H1 (cell line): ENCODE measurements at regions not wholly inside any gene's neighbourhood (a gene's known extent, or its start where the extent isn't known, plus 50 kb on each side); places are given as distances from the start of the nearest gene placed in this dataset.

Experiments
- CTCF ChIA-PET: fragments of 300-600 bp; sonication (Branson Sonifier 250); formaldehyde crosslinking; loops from one replicate; lab custom pipeline; 2021; ENCODE audit not compliant: partially characterized antibody; lab: Charles Lee
- POLR2A ChIA-PET: fragments of 300-600 bp; sonication (Branson Sonifier 250); formaldehyde crosslinking; loops from one replicate; lab custom pipeline; 2021; ENCODE audit warnings: inconsistent platforms; ENCODE audit not compliant: partially characterized antibody; lab: Charles Lee
- DNase-seq, 2 experiments: peaks; one replicate each; pipeline versions ENCODE4 v3.0.0 to v3.0.0-alpha.2; 2010 to 2022; ENCODE audit warnings: low spot score in 2 of 2, low read depth in 1 of 2, mixed read lengths in 1 of 2
- FAIRE-seq: peaks from 2 replicates; lab custom pipeline; 2011; peaks lifted over from hg19 to GRCh38; lab: Jason Lieb, UNC
- H2AFZ ChIP-seq: 2 replicates; pipeline ENCODE4 v1.8.1; 2012; ENCODE audit warnings: low read length, inconsistent platforms
- H2AK5ac ChIP-seq: 2 replicates; pipeline ENCODE4 v1.6.1; 2013; ENCODE audit warnings: low read depth, low read length
- H2BK120ac ChIP-seq: replicated peaks from 2 replicates; pipeline ENCODE3; 2013; ENCODE audit warnings: low read depth, low read length, inconsistent platforms
- H2BK12ac ChIP-seq: 2 replicates; pipeline ENCODE4 v1.6.1; 2013; ENCODE audit warnings: low read depth, low read length
- H2BK15ac ChIP-seq: 2 replicates; pipeline ENCODE4 v1.6.1; 2013; ENCODE audit warnings: low read length
- H2BK20ac ChIP-seq: 2 replicates; pipeline ENCODE4 v1.6.1; 2013; ENCODE audit warnings: low read length
- H2BK5ac ChIP-seq: 2 replicates; pipeline ENCODE4 v1.6.1; 2013; ENCODE audit warnings: low read depth, low read length
- H3K14ac ChIP-seq: 2 replicates; pipeline ENCODE4 v1.6.1; 2013; ENCODE audit warnings: inconsistent platforms; ENCODE audit not compliant: insufficient read length
- H3K18ac ChIP-seq: 2 replicates; pipeline ENCODE4 v1.6.1; 2013; ENCODE audit warnings: low read length; ENCODE audit errors: extremely low read depth
- H3K23ac ChIP-seq: 2 replicates; pipeline ENCODE4 v1.6.1; 2013; ENCODE audit warnings: inconsistent platforms; ENCODE audit not compliant: insufficient read length
- H3K23me2 ChIP-seq: 2 replicates; pipeline ENCODE4 v1.6.1; 2013; ENCODE audit warnings: low read depth, low read length
- H3K27ac ChIP-seq: 2 replicates; pipeline ENCODE4 v1.6.1; 2011; ENCODE audit warnings: low read depth, low read length, inconsistent platforms
- H3K27me3 ChIP-seq, 4 experiments: replicated peaks in 1 of 4; 1 replicate in 1 of 4; 2 replicates in 3 of 4; pipeline versions ENCODE4 v1.6.1 to v1.8.1; 2011 to 2013; ENCODE audit warnings: low read length in 3 of 4, mild to moderate bottlenecking in 3 of 4, inconsistent platforms in 2 of 4, mixed read lengths in 2 of 4, moderate library complexity in 1 of 4; ENCODE audit not compliant: control insufficient read depth in 3 of 4, insufficient read depth in 3 of 4; ENCODE audit errors: extremely low read depth in 1 of 4
- H3K36me3 ChIP-seq, 4 experiments: 2 replicates each; pipeline versions ENCODE4 v1.6.1 to v1.8.1; 2011 to 2013; ENCODE audit warnings: mild to moderate bottlenecking in 4 of 4, low read length in 3 of 4, moderate library complexity in 2 of 4, control low read depth in 1 of 4, inconsistent platforms in 1 of 4; ENCODE audit not compliant: insufficient read depth in 4 of 4, control insufficient read depth in 2 of 4
- H3K4ac ChIP-seq: replicated peaks from 2 replicates; pipeline ENCODE3; 2013; ENCODE audit warnings: low read length, low read depth, mixed read lengths, inconsistent platforms; ENCODE audit not compliant: insufficient read length
- H3K4me1 ChIP-seq, 4 experiments: replicated peaks in 1 of 4; 1 replicate in 1 of 4; 2 replicates in 3 of 4; pipeline versions ENCODE4 v1.6.1 to v1.8.1; 2011 to 2013; ENCODE audit warnings: low read length in 3 of 4, inconsistent platforms in 2 of 4, mixed read lengths in 1 of 4; ENCODE audit not compliant: insufficient read depth in 4 of 4, control insufficient read depth in 3 of 4
- H3K4me2 ChIP-seq, 2 experiments: 2 replicates each; pipeline versions ENCODE4 v1.6.1 to v1.8.1; 2011 to 2013; ENCODE audit warnings: low read depth in 2 of 2, low read length in 2 of 2, control low read depth in 1 of 2, inconsistent platforms in 1 of 2, mild to moderate bottlenecking in 1 of 2; ENCODE audit not compliant: insufficient read depth in 1 of 2
- H3K4me3 ChIP-seq, 4 experiments: fragments of 200-600, 300-600 bp in 1 of 4; sonication (generic), shearing (Covaris generic), sonication (Bioruptor Twin) in 1 of 4; 2 replicates each; pipeline versions ENCODE4 v1.5.1 to v1.8.1; 2011 to 2016; ENCODE audit warnings: low read length in 4 of 4, low read depth in 3 of 4, control low read depth in 2 of 4, inconsistent platforms in 2 of 4, mild to moderate bottlenecking in 2 of 4, mixed read lengths in 1 of 4, moderate library complexity in 1 of 4; ENCODE audit not compliant: insufficient read depth in 2 of 4; ENCODE audit errors: extremely low read depth in 1 of 4
- H3K56ac ChIP-seq: replicated peaks from 2 replicates; pipeline ENCODE3; 2013; ENCODE audit warnings: low read depth, mild to moderate bottlenecking, mixed read lengths, low read length, inconsistent platforms; ENCODE audit not compliant: insufficient read length
- H3K79me1 ChIP-seq: 2 replicates; pipeline ENCODE4 v1.6.1; 2013; ENCODE audit warnings: low read depth, low read length, control low read depth
- H3K79me2 ChIP-seq, 2 experiments: 2 replicates each; pipeline versions ENCODE4 v1.6.1 to v1.8.1; 2012 to 2013; ENCODE audit warnings: low read length in 2 of 2, mild to moderate bottlenecking in 2 of 2, inconsistent platforms in 1 of 2; ENCODE audit not compliant: insufficient read depth in 2 of 2, control insufficient read depth in 1 of 2
- H3K9ac ChIP-seq, 4 experiments: replicated peaks in 1 of 4; 1 replicate in 1 of 4; 2 replicates in 3 of 4; pipeline versions ENCODE4 v1.6.1 to v1.8.1; 2011 to 2013; ENCODE audit warnings: low read depth in 3 of 4, low read length in 3 of 4, control low read depth in 2 of 4, mild to moderate bottlenecking in 2 of 4, moderate library complexity in 2 of 4, inconsistent platforms in 1 of 4; ENCODE audit errors: extremely low read depth in 1 of 4
- H3K9me3 ChIP-seq, 2 experiments: 2 replicates each; pipeline versions ENCODE4 v1.6.1 to v1.8.1; 2012 to 2013; ENCODE audit warnings: mild to moderate bottlenecking in 2 of 2, moderate library complexity in 2 of 2, control low read depth in 1 of 2, inconsistent platforms in 1 of 2, low read depth in 1 of 2, low read length in 1 of 2, mixed read lengths in 1 of 2; ENCODE audit not compliant: insufficient read depth in 2 of 2
- H4K20me1 ChIP-seq, 2 experiments: replicated peaks in 1 of 2; 2 replicates each; pipeline versions ENCODE3 to v1.8.1; 2011 to 2013; ENCODE audit warnings: inconsistent platforms in 2 of 2, low read length in 2 of 2, mild to moderate bottlenecking in 1 of 2; ENCODE audit not compliant: insufficient read depth in 2 of 2, control insufficient read depth in 1 of 2
- H4K5ac ChIP-seq: 2 replicates; pipeline ENCODE4 v1.6.1; 2013; ENCODE audit warnings: low read length, low read depth, mixed read lengths, inconsistent platforms; ENCODE audit not compliant: insufficient read length
- H4K8ac ChIP-seq: 2 replicates; pipeline ENCODE4 v1.8.0; 2013; ENCODE audit warnings: mild to moderate bottlenecking, moderate library complexity, low read length, inconsistent platforms; ENCODE audit not compliant: insufficient read depth; ENCODE audit errors: extremely low read depth
- H4K91ac ChIP-seq: replicated peaks from 2 replicates; pipeline ENCODE3; 2013; ENCODE audit warnings: low read length, mixed read lengths, inconsistent platforms; ENCODE audit not compliant: insufficient read length
- EGR1 ChIP-seq: IDR thresholded peaks from 2 replicates; pipeline ENCODE4 v1.6.1; 2011; ENCODE audit warnings: low read depth, low read length, borderline replicate concordance
- MAFK ChIP-seq: IDR thresholded peaks from 2 replicates; pipeline ENCODE4 v1.6.1; 2012; ENCODE audit warnings: low read depth, mild to moderate bottlenecking, improper control_type of control experiment, low read length
- NANOG ChIP-seq: IDR thresholded peaks from 2 replicates; pipeline ENCODE4 v1.6.1; 2011; ENCODE audit warnings: low read length, low read depth, mild to moderate bottlenecking, inconsistent platforms; ENCODE audit not compliant: insufficient read depth, poor library complexity, severe bottlenecking
- SIRT6 ChIP-seq: IDR thresholded peaks from one replicate; pipeline ENCODE4 v1.7.1; 2012; ENCODE audit warnings: low read length, inconsistent platforms
- TBP ChIP-seq: IDR thresholded peaks from 2 replicates; pipeline ENCODE4 v1.6.1; 2011; ENCODE audit warnings: low read depth, low read length, improper control_type of control experiment
- TEAD4 ChIP-seq: IDR thresholded peaks from 2 replicates; pipeline ENCODE4 v1.6.1; 2012; ENCODE audit warnings: low read depth, low read length, inconsistent platforms, mixed read lengths
- WGBS, 2 experiments: shearing (Covaris generic) in 1 of 2; methylation state at CpG; one replicate each; pipeline versions ENCODE4 v1.1.6 to v1.1.7; 2013 to 2015; ENCODE audit warnings: low lambda C conversion rate in 2 of 2, mixed read lengths in 2 of 2, inconsistent platforms in 1 of 2, low coverage in 1 of 2, missing lambda C conversion rate in 1 of 2; ENCODE audit not compliant: insufficient replicate concordance in 2 of 2, insufficient coverage in 1 of 2, insufficient read length in 1 of 2; ENCODE audit errors: extremely low coverage in 1 of 2, missing lambda C conversion rate in 1 of 2; 5-methylcytosine and 5-hydroxymethylcytosine counted together

DNA sequence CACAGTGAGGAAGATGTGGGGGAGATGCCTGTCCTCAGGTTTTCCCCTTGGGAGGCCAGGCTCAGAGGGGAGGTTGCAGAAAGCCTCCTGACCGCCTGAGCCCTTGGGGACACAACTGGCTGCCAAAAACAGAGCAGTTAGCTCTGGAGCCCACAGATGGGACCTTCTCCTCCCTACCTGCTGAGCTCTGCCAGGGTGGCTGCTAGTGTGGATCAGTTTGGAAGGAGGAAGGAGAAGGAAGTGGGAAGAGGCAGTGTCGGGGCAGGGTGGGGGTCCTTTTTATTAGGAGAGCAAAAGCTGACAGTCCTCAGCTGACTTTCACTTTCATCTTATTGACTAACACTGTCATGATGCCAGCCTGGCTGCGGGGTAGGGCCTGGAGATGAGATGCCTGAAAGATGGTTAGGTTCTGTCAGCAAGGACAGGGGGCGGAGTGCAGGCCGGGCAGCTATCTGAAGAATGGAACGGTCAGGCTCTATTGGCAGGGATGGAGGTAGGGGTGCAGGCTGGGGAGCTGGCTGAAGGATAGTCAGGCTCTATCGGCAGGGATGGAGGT lies 188.5 kb upstream of the HDAC4 start:
- no peaks in the 10 kb centered on the region for H3K23me2 ChIP-seq
- H2AFZ ChIP-seq: no peak overlapping the region
- H3K18ac ChIP-seq: no peak overlapping the region
- ChIA-PET CTCF (no interaction called here), POLR2A (no interaction called here)
- no peaks in the 10 kb centered on the region for H3K27me3 ChIP-seq
- H3K79me1 ChIP-seq: no peaks in the 10 kb centered on the region
- H3K4me2 ChIP-seq: no peak overlapping the region
- no peak overlapping the region for H2BK120ac ChIP-seq
- no peak overlapping the region for H4K5ac ChIP-seq
- DNase-seq (no peak), FAIRE-seq (no peak)
- H3K9me3 ChIP-seq: peaks cover 13 to 16% of the 10 kb centered on the region in 2 experiments
- no peaks in the 10 kb centered on the region for H3K36me3 ChIP-seq
- no peak overlapping the region for H3K56ac ChIP-seq
- H2BK20ac ChIP-seq: no peak overlapping the region
- no peaks in the 10 kb centered on the region for H3K4me1 ChIP-seq
- H3K79me2 ChIP-seq: no peaks in the 10 kb centered on the region
- H2AK5ac ChIP-seq: no peak overlapping the region
- no peak overlapping the region for H3K23ac ChIP-seq
- no peak overlapping the region for H3K9ac ChIP-seq
- H3K14ac ChIP-seq: no peak overlapping the region
- no peak overlapping the region for H2BK15ac ChIP-seq
- no peak overlapping the region for H2BK12ac ChIP-seq
- TF ChIP-seq SIRT6: no peak
- TF ChIP-seq EGR1: no peak
- no peak for TF ChIP-seq MAFK
- TF ChIP-seq TBP: no peak
- no peak for TF ChIP-seq TEAD4
- no peak for TF ChIP-seq NANOG
- H2BK5ac ChIP-seq: no peak overlapping the region
- H3K4me3 ChIP-seq: no peak overlapping the region
- H4K8ac ChIP-seq: no peak overlapping the region
- 84% methylated on average over 7 of the region's 7 CpGs; no CpG with 5 or more reads in 1 of the 2 experiments for WGBS, 2 experiments
- H3K27ac ChIP-seq: no peak overlapping the region
- no peaks in the 10 kb centered on the region for H4K20me1 ChIP-seq
- no peak overlapping the region for H3K4ac ChIP-seq
- no peak overlapping the region for H4K91ac ChIP-seq
